CD4-positive, alpha-beta memory T cell (primary cell): ENCODE measurements at regions not wholly inside any gene's neighbourhood (a gene's known extent, or its start where the extent isn't known, plus 50 kb on each side); places are given as distances from the start of the nearest gene placed in this dataset.

ENCODE experiments used
- CTCF ChIA-PET: fragments of 350-600 bp; sonication (Branson Sonifier 250); formaldehyde crosslinking; loops from one replicate; lab custom pipeline; 2021; ENCODE audit warnings: inconsistent platforms; ENCODE audit not compliant: partially characterized antibody; lab: Charles Lee
- POLR2A ChIA-PET: fragments of 350-600 bp; sonication (Branson Sonifier 250); formaldehyde crosslinking; loops from one replicate; lab custom pipeline; 2021; ENCODE audit not compliant: partially characterized antibody; lab: Charles Lee
- DNase-seq, 5 donors: peaks; one replicate each; pipeline versions ENCODE4 v3.0.0 to v3.0.0-alpha.2; 2020 to 2022; ENCODE audit warnings: mixed read lengths in 1 of 5
- H3K27ac ChIP-seq: one replicate; pipeline ENCODE4 v1.7.0; 2013; ENCODE audit warnings: low read depth, low read length
- H3K27me3 ChIP-seq: 2 replicates; pipeline ENCODE4 v1.7.0; 2013; ENCODE audit warnings: mild to moderate bottlenecking, low read length, moderate library complexity; ENCODE audit not compliant: insufficient read depth
- H3K36me3 ChIP-seq: 2 replicates; pipeline ENCODE4 v1.7.0; 2013; ENCODE audit warnings: mild to moderate bottlenecking, low read length, moderate library complexity; ENCODE audit not compliant: insufficient read depth
- H3K4me1 ChIP-seq: 2 replicates; pipeline ENCODE4 v1.7.0; 2013; ENCODE audit warnings: mild to moderate bottlenecking, low read length, moderate library complexity; ENCODE audit not compliant: insufficient read depth
- H3K4me3 ChIP-seq, 2 donors: one replicate each; pipeline ENCODE4 v1.7.0; 2013; ENCODE audit warnings: low read length in 2 of 2, mild to moderate bottlenecking in 1 of 2
- H3K9me3 ChIP-seq, 2 donors: one replicate each; pipeline ENCODE4 v1.7.0; 2013; ENCODE audit warnings: low read length in 2 of 2, control low read depth in 1 of 2; ENCODE audit not compliant: control insufficient read depth in 1 of 2
- H3K27ac Mint-ChIP-seq, 7 donors: one replicate each; pipeline ENCODE4 v1.8.0; 2020 to 2021; ENCODE audit warnings: mixed read lengths in 7 of 7, mild to moderate bottlenecking in 6 of 7, inconsistent platforms in 3 of 7, moderate library complexity in 3 of 7
- H3K27me3 Mint-ChIP-seq, 2 donors: one replicate each; pipeline ENCODE4 v1.8.0; 2020 to 2021; ENCODE audit warnings: mixed read lengths in 2 of 2
- H3K36me3 Mint-ChIP-seq, 2 donors: one replicate each; pipeline ENCODE4 v1.8.0; 2020 to 2021; ENCODE audit warnings: mixed read lengths in 2 of 2, inconsistent platforms in 1 of 2, mild to moderate bottlenecking in 1 of 2
- H3K4me1 Mint-ChIP-seq, 4 donors: one replicate each; pipeline ENCODE4 v1.8.0; 2020 to 2021; ENCODE audit warnings: mixed read lengths in 4 of 4, mild to moderate bottlenecking in 1 of 4
- H3K4me3 Mint-ChIP-seq, 8 donors: one replicate each; pipeline ENCODE4 v1.8.0; 2020 to 2021; ENCODE audit warnings: mixed read lengths in 8 of 8, mild to moderate bottlenecking in 7 of 8, moderate library complexity in 6 of 8, inconsistent platforms in 3 of 8
- H3K9me3 Mint-ChIP-seq, 8 donors: one replicate each; pipeline ENCODE4 v1.8.0; 2020 to 2021; ENCODE audit warnings: mixed read lengths in 8 of 8, mild to moderate bottlenecking in 5 of 8, inconsistent platforms in 3 of 8, moderate library complexity in 1 of 8
- intact Hi-C: fragments of 100-400 bp; cut with micrococcal nuclease; formaldehyde crosslinking; loops from one replicate; pipeline ENCODE4 v1.15.1; 2023

GRCh38 chr4:71691416-71692073 is 92.3 kb downstream of the GC start:
- peaks cover 0 to 2% (median 0%) of the 10 kb centered on the region in 8 donors for H3K9me3 Mint-ChIP-seq
- CTCF ChIA-PET, result interaction anchor here (0.8 kb wide), 1 partner anchor 44 kb away, joined by 3 read pairs; no protein-coding TSS in a partner anchor

GRCh38 chr4:71689822-71690221 is 94.1 kb downstream of the GC start:
- H3K36me3 Mint-ChIP-seq, result no peaks in the 10 kb centered on the region
- Histone ChIP-seq H3K4me3 (no peak overlapping the region), H3K9me3 (no peaks in the 10 kb centered on the region), H3K27ac (no peak overlapping the region), H3K4me1 (no peaks in the 10 kb centered on the region), H3K27me3 (no peaks in the 10 kb centered on the region), H3K36me3 (no peaks in the 10 kb centered on the region)
- no peaks in the 10 kb centered on the region for H3K4me1 Mint-ChIP-seq
- DNase-seq, result no peak
- POLR2A ChIA-PET, result no interaction called here
- no peak overlapping the region for H3K27ac Mint-ChIP-seq
- peaks cover 0 to 2% (median 0%) of the 10 kb centered on the region in 8 donors for H3K9me3 Mint-ChIP-seq
- intact Hi-C loops, result no loop called here
- no peak overlapping the region for H3K4me3 Mint-ChIP-seq
- CTCF ChIA-PET, result interaction anchor here (1.2 kb wide), 1 partner anchor 22 kb away, joined by 3 read pairs; no protein-coding TSS in a partner anchor
- H3K27me3 Mint-ChIP-seq, result peaks cover 7 to 16% of the 10 kb centered on the region in 2 donors

More at GRCh38 chr4:71691416-71692073, 92.3 kb downstream of the GC start:
- peaks cover 10 to 22% of the 10 kb centered on the region in 2 donors for H3K27me3 Mint-ChIP-seq
- Histone ChIP-seq H3K27me3 (no peaks in the 10 kb centered on the region), H3K4me1 (no peaks in the 10 kb centered on the region), H3K9me3 (no peaks in the 10 kb centered on the region), H3K4me3 (no peak overlapping the region), H3K27ac (no peak overlapping the region), H3K36me3 (no peaks in the 10 kb centered on the region)
- no peaks in the 10 kb centered on the region for H3K4me1 Mint-ChIP-seq
- no peaks in the 10 kb centered on the region for H3K36me3 Mint-ChIP-seq
- intact Hi-C loops, result no loop called here
- DNase-seq, result no peak
- no peak overlapping the region for H3K4me3 Mint-ChIP-seq
- POLR2A ChIA-PET, result no interaction called here
- no peak overlapping the region for H3K27ac Mint-ChIP-seq

- Mint-ChIP-seq H3K36me3 (no peaks in the 10 kb centered on the region), H3K4me3 (no peak overlapping the region), H3K27me3 (peaks cover 7 to 18% of the 10 kb centered on the region in 2 donors), H3K27ac (no peak overlapping the region), H3K9me3 (peaks cover 0 to 2% (median 0%) of the 10 kb centered on the region in 8 donors), H3K4me1 (no peaks in the 10 kb centered on the region)
- ChIA-PET CTCF (no interaction called here), POLR2A (no interaction called here)
- H3K4me3 ChIP-seq, result no peak overlapping the region
- intact Hi-C loops, result no loop called here
- no peak for DNase-seq
- no peaks in the 10 kb centered on the region for H3K4me1 ChIP-seq
- no peaks in the 10 kb centered on the region for H3K27me3 ChIP-seq
- H3K27ac ChIP-seq, result no peak overlapping the region
- no peaks in the 10 kb centered on the region for H3K36me3 ChIP-seq
- no peaks in the 10 kb centered on the region for H3K9me3 ChIP-seq
Measured at GRCh38 chr4:71687056-71687455, 96.8 kb downstream of the GC start.

- no peak for DNase-seq
- POLR2A ChIA-PET, result no interaction called here
- H3K9me3 Mint-ChIP-seq, result peaks cover 0 to 2% (median 0%) of the 10 kb centered on the region in 8 donors
- no peak overlapping the region for H3K27ac Mint-ChIP-seq
- H3K4me1 Mint-ChIP-seq, result no peaks in the 10 kb centered on the region
- no peak overlapping the region for H3K27ac ChIP-seq
- no peaks in the 10 kb centered on the region for H3K36me3 Mint-ChIP-seq
- H3K27me3 ChIP-seq, result no peaks in the 10 kb centered on the region
- CTCF ChIA-PET, result no interaction called here
- no peak overlapping the region for H3K4me3 ChIP-seq
- peaks cover 7 to 18% of the 10 kb centered on the region in 2 donors for H3K27me3 Mint-ChIP-seq
- no peaks in the 10 kb centered on the region for H3K36me3 ChIP-seq
- intact Hi-C loops, result no loop called here
- H3K9me3 ChIP-seq, result no peaks in the 10 kb centered on the region
- no peak overlapping the region for H3K4me3 Mint-ChIP-seq
- no peaks in the 10 kb centered on the region for H3K4me1 ChIP-seq
Measured at GRCh38 chr4:71685975-71686374, 97.9 kb downstream of the GC start.

GRCh38 chr4:71683309-71683708 is 100.6 kb downstream of the GC start:
- no peaks in the 10 kb centered on the region for H3K4me1 Mint-ChIP-seq
- no peaks in the 10 kb centered on the region for H3K9me3 Mint-ChIP-seq
- POLR2A ChIA-PET, result no interaction called here
- no peak overlapping the region for H3K27ac Mint-ChIP-seq
- no peak overlapping the region for H3K27ac ChIP-seq
- intact Hi-C loops, result no loop called here
- H3K27me3 Mint-ChIP-seq, result peaks cover 3 to 6% of the 10 kb centered on the region in 2 donors
- no peaks in the 10 kb centered on the region for H3K4me1 ChIP-seq
- no peaks in the 10 kb centered on the region for H3K36me3 ChIP-seq
- no peak overlapping the region for H3K4me3 Mint-ChIP-seq
- H3K4me3 ChIP-seq, result no peak overlapping the region
- CTCF ChIA-PET, result interaction anchor here (0.6 kb wide), 1 partner anchor 16 kb away, joined by 3 read pairs; no protein-coding TSS in a partner anchor
- no peaks in the 10 kb centered on the region for H3K36me3 Mint-ChIP-seq
- no peaks in the 10 kb centered on the region for H3K27me3 ChIP-seq
- DNase-seq, result no peak
- no peaks in the 10 kb centered on the region for H3K9me3 ChIP-seq

GRCh38 chr4:71680706-71681105 is 103.2 kb downstream of the GC start:
- Mint-ChIP-seq H3K27ac (no peak overlapping the region), H3K4me1 (no peaks in the 10 kb centered on the region), H3K4me3 (no peak overlapping the region), H3K36me3 (no peaks in the 10 kb centered on the region), H3K9me3 (no peaks in the 10 kb centered on the region), H3K27me3 (peaks cover 0 to 2% of the 10 kb centered on the region in 2 donors)
- DNase-seq, result no peak
- H3K4me3 ChIP-seq, result no peak overlapping the region
- CTCF ChIA-PET, result no interaction called here
- no peak overlapping the region for H3K27ac ChIP-seq
- POLR2A ChIA-PET, result no interaction called here
- no peaks in the 10 kb centered on the region for H3K27me3 ChIP-seq
- H3K4me1 ChIP-seq, result no peaks in the 10 kb centered on the region
- H3K36me3 ChIP-seq, result no peaks in the 10 kb centered on the region
- H3K9me3 ChIP-seq, result no peaks in the 10 kb centered on the region
- intact Hi-C loops, result no loop called here

- no peaks in the 10 kb centered on the region for H3K36me3 Mint-ChIP-seq
- ChIA-PET POLR2A (no interaction called here), CTCF (no interaction called here)
- DNase-seq, result no peak
- no peak overlapping the region for H3K27ac ChIP-seq
- H3K36me3 ChIP-seq, result no peaks in the 10 kb centered on the region
- no peak overlapping the region for H3K4me3 ChIP-seq
- no peaks in the 10 kb centered on the region for H3K9me3 ChIP-seq
- intact Hi-C loops, result no loop called here
- no peaks in the 10 kb centered on the region for H3K27me3 Mint-ChIP-seq
- no peak overlapping the region for H3K27ac Mint-ChIP-seq
- H3K4me1 ChIP-seq, result no peaks in the 10 kb centered on the region
- H3K9me3 Mint-ChIP-seq, result no peaks in the 10 kb centered on the region
- no peak overlapping the region for H3K4me3 Mint-ChIP-seq
- H3K27me3 ChIP-seq, result no peaks in the 10 kb centered on the region
- H3K4me1 Mint-ChIP-seq, result no peaks in the 10 kb centered on the region
Measured at GRCh38 chr4:71677568-71677967, 106.3 kb downstream of the GC start.
